Osteoblast (primary cell): ENCODE measurements at regions not wholly inside any gene's neighbourhood (a gene's known extent, or its start where the extent isn't known, plus 50 kb on each side); places are given as distances from the start of the nearest gene placed in this dataset.
A peak's percentile ranks its signal among the peaks of the same experiment; 100 is the strongest.

Experiments used
- DNase-seq: peaks from one replicate; pipeline ENCODE4 v3.0.0; 2011; ENCODE audit warnings: low spot score, mixed read lengths; ENCODE audit not compliant: insufficient read length; ENCODE audit errors: missing footprints
- H2AFZ ChIP-seq: 2 replicates; pipeline ENCODE4 v1.6.0; 2011; ENCODE audit warnings: mild to moderate bottlenecking, low read length
- H3K27ac ChIP-seq: 2 replicates; pipeline ENCODE4 v1.5.1; 2011; ENCODE audit warnings: mild to moderate bottlenecking, low read depth, low read length, moderate library complexity
- H3K27me3 ChIP-seq: 2 replicates; pipeline ENCODE4 v1.6.0; 2012; ENCODE audit warnings: mild to moderate bottlenecking, control low read depth, inconsistent platforms, low read length, moderate library complexity; ENCODE audit not compliant: insufficient read depth
- H3K36me3 ChIP-seq: 2 replicates; pipeline ENCODE4 v1.5.1; 2011; ENCODE audit warnings: mild to moderate bottlenecking, low read length, control low read depth, moderate library complexity; ENCODE audit not compliant: insufficient read depth
- H3K4me1 ChIP-seq: 2 replicates; pipeline ENCODE4 v1.5.1; 2011; ENCODE audit warnings: mild to moderate bottlenecking, low read length, control low read depth, moderate library complexity; ENCODE audit not compliant: insufficient read depth
- H3K4me2 ChIP-seq: 2 replicates; pipeline ENCODE4 v1.6.0; 2011; ENCODE audit warnings: mild to moderate bottlenecking, low read length; ENCODE audit not compliant: insufficient read depth
- H3K4me3 ChIP-seq: fragments of 200-600 bp; sonication (generic); 3 replicates; pipeline ENCODE4 v1.5.1; 2012; ENCODE audit warnings: mild to moderate bottlenecking, low read length, inconsistent platforms; ENCODE audit not compliant: insufficient read depth
- H3K79me2 ChIP-seq: 2 replicates; pipeline ENCODE4 v1.6.0; 2012; ENCODE audit warnings: mild to moderate bottlenecking, low read length, control low read depth, inconsistent platforms; ENCODE audit not compliant: insufficient read depth
- H3K9me3 ChIP-seq: 2 replicates; pipeline ENCODE4 v1.5.1; 2011; ENCODE audit warnings: low read depth, low read length, control low read depth
- H4K20me1 ChIP-seq: 2 replicates; pipeline ENCODE4 v1.6.0; 2012; ENCODE audit warnings: mild to moderate bottlenecking, low read length, control low read depth; ENCODE audit not compliant: insufficient read depth
- CTCF ChIP-seq: IDR thresholded peaks from 2 replicates; pipeline ENCODE4 v1.5.1; 2011; ENCODE audit warnings: mild to moderate bottlenecking, low read depth, low read length, moderate library complexity; ENCODE audit errors: extremely low read depth

- Histone ChIP-seq H3K36me3 (no peaks in the 10 kb centered on the region), H3K9me3 (no peaks in the 10 kb centered on the region), H3K4me2 (no peak overlapping the region), H3K4me1 (peaks cover 17% of the 10 kb centered on the region), H3K27ac (no peak overlapping the region), H2AFZ (no peak overlapping the region), H3K27me3 (no peaks in the 10 kb centered on the region), H4K20me1 (no peaks in the 10 kb centered on the region), H3K4me3 (no peak overlapping the region), H3K79me2 (no peaks in the 10 kb centered on the region)
- TF ChIP-seq CTCF, result no peak
- DNase-seq, result no peak
Observed at GRCh38 chr2:239502430-239503186, 101.8 kb upstream of the HDAC4 start.

- peak overlapping the region; percentile 55 for H3K4me2 ChIP-seq
- H3K27me3 ChIP-seq, result no peaks in the 10 kb centered on the region
- no peak overlapping the region for H3K27ac ChIP-seq
- H3K36me3 ChIP-seq, result no peaks in the 10 kb centered on the region
- H4K20me1 ChIP-seq, result no peaks in the 10 kb centered on the region
- H3K9me3 ChIP-seq, result no peaks in the 10 kb centered on the region
- no peak for DNase-seq
- no peak overlapping the region for H3K4me3 ChIP-seq
- no peak for TF ChIP-seq CTCF
- H2AFZ ChIP-seq, result no peak overlapping the region
- H3K4me1 ChIP-seq, result peaks cover 17% of the 10 kb centered on the region
- no peaks in the 10 kb centered on the region for H3K79me2 ChIP-seq
Observed at GRCh38 chr2:239500574-239501550, 100.0 kb upstream of the HDAC4 start.

GRCh38 chr2:239499726-239500573, 99.1 kb upstream of the HDAC4 start:
- Histone ChIP-seq H3K36me3 (no peaks in the 10 kb centered on the region), H3K4me2 (peak overlapping the region; percentile 55), H4K20me1 (no peaks in the 10 kb centered on the region), H3K4me3 (no peak overlapping the region), H3K27me3 (no peaks in the 10 kb centered on the region), H3K27ac (no peak overlapping the region), H3K79me2 (no peaks in the 10 kb centered on the region), H2AFZ (no peak overlapping the region), H3K4me1 (peaks cover 17% of the 10 kb centered on the region), H3K9me3 (no peaks in the 10 kb centered on the region)
- peak; percentile 77 for DNase-seq
- no peak for TF ChIP-seq CTCF
